Bronchial epithelial cell (primary cell): ENCODE measurements at regions not wholly inside any gene's neighbourhood (a gene's known extent, or its start where the extent isn't known, plus 50 kb on each side); places are given as distances from the start of the nearest gene placed in this dataset.

Source experiments
- DNase-seq: peaks from one replicate; pipeline ENCODE4 v3.0.0-alpha.2; 2010; ENCODE audit warnings: low read depth
- FAIRE-seq: peaks from 2 replicates; lab custom pipeline; 2011; peaks lifted over from hg19 to GRCh38; lab: Jason Lieb, UNC
- H3K27me3 ChIP-seq: 2 replicates; pipeline ENCODE4 v1.5.1; 2011; ENCODE audit warnings: low read length; ENCODE audit not compliant: control insufficient read depth, insufficient read depth
- H3K36me3 ChIP-seq: 2 replicates; pipeline ENCODE4 v1.5.1; 2011; ENCODE audit warnings: low read length; ENCODE audit not compliant: control insufficient read depth, insufficient read depth
- H3K4me3 ChIP-seq: 2 replicates; pipeline ENCODE4 v1.5.1; 2011; ENCODE audit warnings: mild to moderate bottlenecking, low read depth, low read length, control low read depth
- TF ChIP-seq, protein P1 (sequence below): IDR thresholded peaks from 2 replicates; pipeline ENCODE4 v1.5.1; 2011; ENCODE audit warnings: mild to moderate bottlenecking, moderate library complexity, low read length, control low read depth, inconsistent platforms; ENCODE audit not compliant: insufficient read depth, severe bottlenecking

DNA sequence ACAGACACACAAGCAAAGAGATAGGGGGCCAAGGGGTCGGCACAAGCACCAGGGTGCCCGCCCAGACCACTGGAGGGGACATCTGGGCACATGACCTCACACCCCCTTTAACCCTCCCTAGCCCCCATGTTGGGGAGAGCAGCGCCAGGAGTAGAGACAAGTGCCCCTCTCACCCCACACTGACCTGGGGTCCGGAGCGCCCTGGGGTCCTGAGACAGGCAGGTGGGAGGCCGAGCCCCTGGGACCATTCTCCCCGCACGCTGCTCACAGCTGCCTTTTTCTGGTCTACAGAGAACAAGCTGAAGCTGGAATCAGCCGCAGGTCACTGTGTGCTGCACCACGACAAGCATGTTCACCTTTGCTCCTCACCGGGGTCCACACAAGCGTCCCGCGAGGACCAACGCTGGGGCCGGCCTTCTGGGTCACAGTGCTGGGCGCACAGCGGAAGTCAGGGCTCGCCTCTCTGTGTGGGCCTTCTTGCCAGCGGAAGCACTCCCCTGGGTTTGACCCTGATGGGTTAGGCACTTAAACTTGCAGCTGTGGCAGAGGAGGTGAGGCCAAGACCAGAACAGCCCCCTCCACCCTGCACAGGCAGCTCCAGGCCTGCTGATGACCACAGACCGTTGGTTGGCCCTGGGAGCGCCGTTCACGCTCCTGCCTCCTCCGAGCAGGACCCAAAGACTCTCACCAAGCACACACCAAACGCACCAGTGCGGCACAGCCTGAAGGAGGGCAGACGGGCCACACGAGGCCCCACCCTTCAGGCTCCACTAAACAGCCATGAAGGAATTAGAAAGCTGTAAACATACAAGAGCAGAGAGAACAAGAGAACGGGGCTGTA is 275.3 kb downstream of the EIPR1 start:
- H3K4me3 ChIP-seq = no peak overlapping the region
- no peak for DNase-seq
- no peaks in the 10 kb centered on the region for H3K27me3 ChIP-seq
- TF ChIP-seq, protein P1, sequence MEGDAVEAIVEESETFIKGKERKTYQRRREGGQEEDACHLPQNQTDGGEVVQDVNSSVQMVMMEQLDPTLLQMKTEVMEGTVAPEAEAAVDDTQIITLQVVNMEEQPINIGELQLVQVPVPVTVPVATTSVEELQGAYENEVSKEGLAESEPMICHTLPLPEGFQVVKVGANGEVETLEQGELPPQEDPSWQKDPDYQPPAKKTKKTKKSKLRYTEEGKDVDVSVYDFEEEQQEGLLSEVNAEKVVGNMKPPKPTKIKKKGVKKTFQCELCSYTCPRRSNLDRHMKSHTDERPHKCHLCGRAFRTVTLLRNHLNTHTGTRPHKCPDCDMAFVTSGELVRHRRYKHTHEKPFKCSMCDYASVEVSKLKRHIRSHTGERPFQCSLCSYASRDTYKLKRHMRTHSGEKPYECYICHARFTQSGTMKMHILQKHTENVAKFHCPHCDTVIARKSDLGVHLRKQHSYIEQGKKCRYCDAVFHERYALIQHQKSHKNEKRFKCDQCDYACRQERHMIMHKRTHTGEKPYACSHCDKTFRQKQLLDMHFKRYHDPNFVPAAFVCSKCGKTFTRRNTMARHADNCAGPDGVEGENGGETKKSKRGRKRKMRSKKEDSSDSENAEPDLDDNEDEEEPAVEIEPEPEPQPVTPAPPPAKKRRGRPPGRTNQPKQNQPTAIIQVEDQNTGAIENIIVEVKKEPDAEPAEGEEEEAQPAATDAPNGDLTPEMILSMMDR = no peak
- no peaks in the 10 kb centered on the region for H3K36me3 ChIP-seq
- no peak for FAIRE-seq

DNA sequence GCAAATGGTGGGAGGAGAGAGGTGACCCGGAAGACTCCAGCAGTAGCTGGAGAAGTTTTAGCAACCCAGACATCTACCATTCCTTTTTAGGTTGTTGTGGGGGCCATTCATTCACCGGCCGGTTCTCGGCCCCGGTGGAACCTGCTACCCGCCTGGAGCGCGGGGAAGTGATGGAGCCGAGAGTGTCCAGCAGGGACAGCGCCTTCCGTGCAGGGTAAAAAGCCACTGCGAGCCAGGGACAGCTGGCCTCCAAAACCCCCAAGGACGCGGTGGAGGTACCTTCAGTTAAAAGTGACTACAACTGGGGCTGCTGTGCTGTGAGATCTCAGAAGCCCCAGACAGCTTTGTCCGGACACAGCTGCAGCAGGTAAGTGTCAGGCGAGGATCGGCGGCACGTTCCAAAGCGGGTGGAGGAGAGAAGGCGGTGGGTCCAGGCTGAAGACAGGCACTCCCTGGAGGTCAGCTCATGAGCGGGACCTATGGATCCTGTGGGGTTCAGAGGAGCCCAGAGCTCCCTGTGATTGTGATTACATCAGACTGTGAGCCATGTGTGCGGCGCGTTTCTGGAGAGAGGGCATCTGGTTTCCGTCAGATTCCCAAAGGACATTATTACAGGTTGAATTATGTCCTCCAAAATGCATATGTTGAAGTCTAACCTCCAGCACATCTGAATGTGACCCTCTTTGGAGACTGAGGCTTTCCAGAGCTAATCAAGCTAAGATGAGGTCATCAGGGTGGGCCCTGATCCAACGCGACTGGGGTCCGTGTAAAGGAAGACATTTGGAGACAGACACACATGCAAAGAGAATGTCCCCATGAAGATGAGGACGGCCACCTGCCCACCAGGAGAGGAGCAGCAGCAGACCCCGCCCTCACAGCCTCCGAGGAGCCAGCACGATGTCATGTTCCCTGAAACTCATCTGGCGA is 276.3 kb downstream of the EIPR1 start:
- FAIRE-seq (no peak), DNase-seq (no peak)
- Histone ChIP-seq H3K27me3 (no peaks in the 10 kb centered on the region), H3K36me3 (no peaks in the 10 kb centered on the region), H3K4me3 (no peak overlapping the region)
- TF ChIP-seq, protein P1 = no peak

DNA sequence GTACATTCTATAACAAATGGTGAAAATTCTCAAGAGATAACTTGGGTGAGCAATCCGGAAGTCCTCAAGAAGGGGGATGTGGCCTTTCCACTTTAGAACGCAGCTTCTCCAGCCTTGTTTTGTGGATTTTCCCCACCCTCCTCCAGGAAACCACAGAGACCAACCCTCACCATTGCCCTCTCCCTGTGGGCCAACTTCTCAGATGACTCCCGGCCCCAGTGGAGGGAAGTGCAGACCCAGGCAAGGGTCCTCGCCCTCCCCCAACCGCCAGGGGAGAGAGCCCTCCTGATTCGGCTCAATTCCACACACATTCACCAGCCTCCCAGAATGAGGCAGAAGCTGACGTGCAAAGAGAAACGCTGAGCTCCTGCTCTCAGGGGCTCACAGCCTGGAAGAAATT is 277.2 kb downstream of the EIPR1 start:
- DNase-seq (no peak), FAIRE-seq (no peak)
- Histone ChIP-seq H3K36me3 (no peaks in the 10 kb centered on the region), H3K4me3 (no peak overlapping the region), H3K27me3 (no peaks in the 10 kb centered on the region)
- TF ChIP-seq, protein P1 = no peak

DNA sequence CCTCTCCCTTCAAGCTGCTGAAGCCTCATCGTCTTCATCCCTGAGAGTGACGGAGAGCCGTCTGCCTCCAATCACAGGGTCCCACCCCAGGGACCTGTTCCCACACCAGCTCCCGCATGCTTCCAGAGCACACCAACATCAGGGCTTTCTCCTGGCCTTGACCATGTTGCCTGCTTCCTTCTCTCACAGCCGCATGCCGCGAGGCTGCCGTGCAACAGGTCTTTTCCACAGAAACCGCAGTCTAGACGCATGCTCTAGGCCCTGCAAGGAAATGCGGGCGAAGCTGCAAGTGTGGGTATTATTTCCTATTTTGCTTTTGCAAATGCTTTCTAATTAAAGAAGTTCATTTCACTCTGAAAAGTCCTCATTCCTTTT is 277.8 kb downstream of the EIPR1 start:
- TF ChIP-seq, protein P1 = no peak
- Histone ChIP-seq H3K27me3 (no peaks in the 10 kb centered on the region), H3K36me3 (no peaks in the 10 kb centered on the region), H3K4me3 (no peak overlapping the region)
- FAIRE-seq (no peak), DNase-seq (no peak)

DNA sequence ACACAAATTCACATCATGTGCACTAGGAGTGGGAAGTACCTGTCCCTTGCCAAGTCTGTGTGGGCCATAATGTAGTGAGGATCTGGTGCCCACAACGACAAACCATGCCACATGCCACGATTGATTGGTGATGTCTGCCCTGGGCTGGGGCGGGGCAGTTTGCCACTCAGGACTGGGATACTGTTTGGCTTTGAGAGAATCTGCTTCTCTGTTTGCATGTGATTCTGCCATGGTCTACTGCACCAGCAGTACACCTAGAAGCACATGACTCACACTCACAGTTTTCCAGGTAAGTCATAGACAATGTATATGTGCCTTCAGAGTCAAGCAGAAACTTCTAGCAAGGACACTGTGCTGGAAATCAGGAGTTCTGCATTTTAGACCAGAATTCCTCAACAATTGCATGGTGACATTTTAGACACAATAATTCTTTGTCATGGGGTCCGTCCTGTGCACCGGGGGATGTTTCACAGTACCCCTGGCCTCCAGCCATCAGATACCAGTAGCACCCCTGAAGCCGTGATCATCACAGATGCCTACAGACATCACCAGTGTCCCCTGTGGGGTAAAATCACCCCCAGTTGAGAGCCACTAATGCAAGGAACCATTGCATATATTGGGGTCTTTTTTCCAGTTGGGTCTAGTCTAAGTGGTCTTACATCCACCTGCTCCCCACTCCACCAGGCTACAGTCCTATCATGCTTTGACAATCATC is 278.3 kb downstream of the EIPR1 start:
- FAIRE-seq = no peak
- H3K27me3 ChIP-seq = no peaks in the 10 kb centered on the region
- H3K4me3 ChIP-seq = no peak overlapping the region
- TF ChIP-seq, protein P1 = no peak
- H3K36me3 ChIP-seq = no peaks in the 10 kb centered on the region
- DNase-seq = no peak
